GM12878 (cell line): ENCODE measurements at regions not wholly inside any gene's neighbourhood (a gene's known extent, or its start where the extent isn't known, plus 50 kb on each side); places are given as distances from the start of the nearest gene placed in this dataset.

ENCODE experiments used
- ATAC-seq: fragments of 200-7000 bp; cut with Tn5 transposase; 3 replicates; pipeline ENCODE4 v1.9.1; 2020; ENCODE audit warnings: mild to moderate bottlenecking, moderate library complexity
- BruUV-seq: library from RNA; stranded (reverse); fragments of 400-500 nt; replicated peaks from 2 replicates; lab custom pipeline; 2021; lab: Mats Ljungman, UMichigan
- CTCF ChIA-PET: fragments of 300-600 bp; sonication (Branson Sonifier 250); formaldehyde crosslinking; extraction: SDS; loops from one replicate; lab custom pipeline; 2021; ENCODE audit warnings: inconsistent platforms; lab: Yijun Ruan, JAX
- POLR2A ChIA-PET: fragments of 350-600 bp; formaldehyde crosslinking; extraction: SDS; loops from one replicate; lab custom pipeline; 2021; ENCODE audit warnings: inconsistent platforms; lab: Charles Lee
- RAD21 ChIA-PET: fragments of 300-600 bp; sonication (Branson Sonifier 250); formaldehyde crosslinking; loops from one replicate; lab custom pipeline; 2023; ENCODE audit warnings: antibody characterized with exemption; ENCODE audit not compliant: unreplicated experiment; lab: Charles Lee
- SMC1A ChIA-PET: fragments of 300-600 bp; sonication (Branson Sonifier 250); formaldehyde crosslinking; loops from one replicate; lab custom pipeline; 2023; ENCODE audit not compliant: unreplicated experiment, uncharacterized antibody; lab: Charles Lee
- DNase-seq: peaks from one replicate; pipeline ENCODE4 v3.0.0-alpha.2; 2011; ENCODE audit warnings: low read depth, low spot score
- FAIRE-seq: peaks from 3 replicates; lab custom pipeline; 2011; peaks lifted over from hg19 to GRCh38; lab: Jason Lieb, UNC
- H2AFZ ChIP-seq: 2 replicates; pipeline ENCODE4 v1.6.0; 2011; ENCODE audit warnings: low read depth, low read length, control low read depth; ENCODE audit not compliant: control insufficient read depth
- H3K27ac ChIP-seq: 2 replicates; pipeline ENCODE4 v1.5.1; 2011; ENCODE audit warnings: control low read depth; ENCODE audit not compliant: control insufficient read depth, insufficient read depth
- H3K27me3 ChIP-seq, 2 experiments: replicated peaks in 1 of 2; 2 replicates each; pipeline versions ENCODE4 v1.6.0 to v1.6.1; 2011; ENCODE audit warnings: low read length in 1 of 2; ENCODE audit not compliant: control insufficient read depth in 2 of 2, insufficient read depth in 2 of 2
- H3K36me3 ChIP-seq, 2 experiments: 2 replicates each; pipeline ENCODE4 v1.5.1; 2011; ENCODE audit warnings: low read length in 1 of 2; ENCODE audit not compliant: control insufficient read depth in 2 of 2, insufficient read depth in 2 of 2
- H3K4me1 ChIP-seq: 2 replicates; pipeline ENCODE4 v1.6.1; 2011; ENCODE audit warnings: mild to moderate bottlenecking, low read length, moderate library complexity, mixed read lengths; ENCODE audit not compliant: control insufficient read depth, insufficient read depth
- H3K4me2 ChIP-seq: 2 replicates; pipeline ENCODE4 v1.6.0; 2011; ENCODE audit warnings: control low read depth; ENCODE audit not compliant: control insufficient read depth, insufficient read depth
- H3K4me3 ChIP-seq: fragments of 200-600 bp; sonication (generic); 2 replicates; pipeline ENCODE4 v1.5.1; 2016
- H3K79me2 ChIP-seq: 2 replicates; pipeline ENCODE4 v1.6.0; 2011; ENCODE audit warnings: low read length; ENCODE audit not compliant: control insufficient read depth, insufficient read depth
- H3K9ac ChIP-seq: 2 replicates; pipeline ENCODE4 v1.8.0; 2011; ENCODE audit warnings: low read length, control low read depth, mixed read lengths; ENCODE audit not compliant: control insufficient read depth, insufficient read depth
- H3K9me3 ChIP-seq: replicated peaks from 3 replicates; pipeline ENCODE4 v1.5.1; 2011; ENCODE audit warnings: mild to moderate bottlenecking, low read length; ENCODE audit not compliant: control insufficient read depth, insufficient read depth
- H4K20me1 ChIP-seq: 2 replicates; pipeline ENCODE4 v1.6.0; 2011; ENCODE audit not compliant: control insufficient read depth, insufficient read depth
- DPF2 ChIP-seq: fragments of 450-650 bp; IDR thresholded peaks from 2 replicates; pipeline ENCODE4 v1.6.1; 2017; ENCODE audit warnings: mild to moderate bottlenecking
- EP300 ChIP-seq, 2 experiments: fragments of 150-350 bp in 1 of 2; IDR thresholded peaks; 2 replicates each; pipeline ENCODE4 v1.6.1; 2011 to 2012; ENCODE audit warnings: low read depth in 2 of 2, low read length in 2 of 2, borderline replicate concordance in 1 of 2, improper control_type of control experiment in 1 of 2, inconsistent platforms in 1 of 2; ENCODE audit not compliant: control insufficient read depth in 1 of 2
- FOXK2 ChIP-seq: fragments of 450-650 bp; IDR thresholded peaks from 2 replicates; pipeline ENCODE4 v1.6.1; 2017; ENCODE audit warnings: mild to moderate bottlenecking, moderate library complexity
- NR2C1 ChIP-seq: fragments of 450-650 bp; IDR thresholded peaks from 2 replicates; pipeline ENCODE4 v1.6.1; 2017; ENCODE audit warnings: antibody characterized with exemption, mild to moderate bottlenecking, moderate library complexity
- RAD21 ChIP-seq: IDR thresholded peaks from 2 replicates; pipeline ENCODE4 v1.6.1; 2011; ENCODE audit warnings: mild to moderate bottlenecking, low read depth, low read length, moderate library complexity; ENCODE audit not compliant: insufficient read depth
- RFX5 ChIP-seq: IDR thresholded peaks from 2 replicates; pipeline ENCODE4 v1.6.1; 2011; ENCODE audit warnings: low read depth, low read length, improper control_type of control experiment
- SP1 ChIP-seq: IDR thresholded peaks from one replicate; pipeline ENCODE4 v1.6.1; 2011; ENCODE audit warnings: low read depth, low read length
- ZNF274 ChIP-seq: IDR thresholded peaks from one replicate; pipeline ENCODE4 v1.8.0; 2011; ENCODE audit not compliant: insufficient read length, insufficient read depth
- WGBS: methylation state at CpG from one replicate; pipeline ENCODE4 v1.1.6; 2016; ENCODE audit warnings: low lambda C conversion rate; ENCODE audit not compliant: insufficient replicate concordance, insufficient coverage; ENCODE audit errors: missing lambda C conversion rate; 5-methylcytosine and 5-hydroxymethylcytosine counted together
- in situ Hi-C: fragments of 300-500 bp; cut with MboI; formaldehyde crosslinking; loops from 9 replicates; pipeline ENCODE4 v1.14.3; 2018; ENCODE audit warnings: mixed read lengths
- intact Hi-C: fragments of 100-400 bp; cut with micrococcal nuclease; formaldehyde crosslinking; loops from one replicate; pipeline ENCODE4 v1.14.2; 2022; ENCODE audit not compliant: unreplicated experiment
- TF ChIP-seq, protein P1 (sequence below): fragments of 450-650 bp; formaldehyde crosslinking; IDR thresholded peaks from 2 replicates; pipeline ENCODE4 v1.4.0; 2020; ENCODE audit warnings: mild to moderate bottlenecking, moderate library complexity
- TF ChIP-seq, protein P2 (sequence below): fragments of 150-350 bp; IDR thresholded peaks from 2 replicates; pipeline ENCODE4 v1.6.1; 2014; ENCODE audit warnings: mild to moderate bottlenecking, low read depth, low read length
- TF ChIP-seq, protein P3 (sequence below): IDR thresholded peaks from 2 replicates; pipeline ENCODE4 v1.6.1; 2011; ENCODE audit warnings: low read depth, low read length, improper control_type of control experiment, borderline replicate concordance

DNA sequence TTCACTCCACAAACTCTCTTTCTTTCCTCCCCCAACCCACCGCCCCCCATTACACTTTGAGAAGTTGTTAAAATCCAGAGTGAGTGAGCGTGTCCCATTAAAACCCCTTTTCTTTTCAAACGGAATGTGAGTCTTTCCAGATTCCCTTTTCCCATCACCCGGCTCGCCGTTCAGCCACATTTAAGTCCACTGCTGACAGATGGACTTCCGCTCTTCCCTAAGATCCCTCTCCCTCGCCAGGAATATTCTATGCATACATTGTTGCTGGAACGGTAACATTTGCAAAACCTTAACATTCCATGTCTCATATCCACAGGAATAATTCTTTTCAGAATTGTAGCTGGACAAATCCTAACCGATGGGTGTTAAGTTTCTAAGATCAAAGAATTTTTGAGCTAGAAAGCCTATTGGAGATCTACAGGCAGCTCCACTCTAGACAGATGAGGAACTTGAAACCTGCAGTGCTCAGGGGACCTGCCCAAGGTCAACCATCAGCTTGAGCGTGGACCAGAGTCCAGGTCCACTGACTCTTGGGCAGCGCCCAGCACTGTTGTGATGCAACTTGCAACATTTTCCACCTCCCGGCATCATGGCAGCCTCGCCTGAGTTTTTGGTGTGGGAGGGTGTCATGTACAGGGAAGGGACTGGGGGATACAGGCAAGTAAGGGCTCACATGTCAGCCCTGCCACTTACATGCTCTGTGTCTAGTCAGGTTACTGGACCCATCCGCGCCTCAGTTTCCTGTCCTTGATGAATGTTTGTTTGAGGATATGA is 500.1 kb downstream of the CCDC171 start (continued):
- TF ChIP-seq, protein P1, sequence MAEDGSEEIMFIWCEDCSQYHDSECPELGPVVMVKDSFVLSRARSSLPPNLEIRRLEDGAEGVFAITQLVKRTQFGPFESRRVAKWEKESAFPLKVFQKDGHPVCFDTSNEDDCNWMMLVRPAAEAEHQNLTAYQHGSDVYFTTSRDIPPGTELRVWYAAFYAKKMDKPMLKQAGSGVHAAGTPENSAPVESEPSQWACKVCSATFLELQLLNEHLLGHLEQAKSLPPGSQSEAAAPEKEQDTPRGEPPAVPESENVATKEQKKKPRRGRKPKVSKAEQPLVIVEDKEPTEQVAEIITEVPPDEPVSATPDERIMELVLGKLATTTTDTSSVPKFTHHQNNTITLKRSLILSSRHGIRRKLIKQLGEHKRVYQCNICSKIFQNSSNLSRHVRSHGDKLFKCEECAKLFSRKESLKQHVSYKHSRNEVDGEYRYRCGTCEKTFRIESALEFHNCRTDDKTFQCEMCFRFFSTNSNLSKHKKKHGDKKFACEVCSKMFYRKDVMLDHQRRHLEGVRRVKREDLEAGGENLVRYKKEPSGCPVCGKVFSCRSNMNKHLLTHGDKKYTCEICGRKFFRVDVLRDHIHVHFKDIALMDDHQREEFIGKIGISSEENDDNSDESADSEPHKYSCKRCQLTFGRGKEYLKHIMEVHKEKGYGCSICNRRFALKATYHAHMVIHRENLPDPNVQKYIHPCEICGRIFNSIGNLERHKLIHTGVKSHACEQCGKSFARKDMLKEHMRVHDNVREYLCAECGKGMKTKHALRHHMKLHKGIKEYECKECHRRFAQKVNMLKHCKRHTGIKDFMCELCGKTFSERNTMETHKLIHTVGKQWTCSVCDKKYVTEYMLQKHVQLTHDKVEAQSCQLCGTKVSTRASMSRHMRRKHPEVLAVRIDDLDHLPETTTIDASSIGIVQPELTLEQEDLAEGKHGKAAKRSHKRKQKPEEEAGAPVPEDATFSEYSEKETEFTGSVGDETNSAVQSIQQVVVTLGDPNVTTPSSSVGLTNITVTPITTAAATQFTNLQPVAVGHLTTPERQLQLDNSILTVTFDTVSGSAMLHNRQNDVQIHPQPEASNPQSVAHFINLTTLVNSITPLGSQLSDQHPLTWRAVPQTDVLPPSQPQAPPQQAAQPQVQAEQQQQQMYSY = no peak
- TF ChIP-seq, protein P2, sequence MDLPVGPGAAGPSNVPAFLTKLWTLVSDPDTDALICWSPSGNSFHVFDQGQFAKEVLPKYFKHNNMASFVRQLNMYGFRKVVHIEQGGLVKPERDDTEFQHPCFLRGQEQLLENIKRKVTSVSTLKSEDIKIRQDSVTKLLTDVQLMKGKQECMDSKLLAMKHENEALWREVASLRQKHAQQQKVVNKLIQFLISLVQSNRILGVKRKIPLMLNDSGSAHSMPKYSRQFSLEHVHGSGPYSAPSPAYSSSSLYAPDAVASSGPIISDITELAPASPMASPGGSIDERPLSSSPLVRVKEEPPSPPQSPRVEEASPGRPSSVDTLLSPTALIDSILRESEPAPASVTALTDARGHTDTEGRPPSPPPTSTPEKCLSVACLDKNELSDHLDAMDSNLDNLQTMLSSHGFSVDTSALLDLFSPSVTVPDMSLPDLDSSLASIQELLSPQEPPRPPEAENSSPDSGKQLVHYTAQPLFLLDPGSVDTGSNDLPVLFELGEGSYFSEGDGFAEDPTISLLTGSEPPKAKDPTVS = no peak
- TF ChIP-seq FOXK2 (no peak), RFX5 (no peak)

DNA sequence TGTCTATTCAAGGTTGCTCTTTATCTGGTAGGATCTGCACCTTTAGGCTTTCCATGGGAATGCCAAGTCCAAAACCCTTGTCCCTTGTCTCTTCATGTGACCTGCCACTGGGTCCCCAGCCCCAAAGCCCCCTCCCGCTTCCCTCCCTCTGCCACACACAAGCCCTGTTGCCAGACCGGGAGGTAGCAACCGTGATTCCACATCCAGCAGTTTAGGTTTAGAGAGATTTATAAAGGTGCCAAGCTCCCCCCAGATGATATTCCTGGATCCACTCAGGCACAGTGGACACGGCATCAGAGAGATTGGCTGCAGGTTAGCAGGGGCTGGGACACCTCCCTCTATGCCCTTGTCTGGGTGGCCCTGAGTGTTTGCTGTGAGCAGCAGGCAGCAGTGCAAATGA is 504.7 kb downstream of the CCDC171 start:
- TF ChIP-seq ZNF274 (no peak), RAD21 (no peak), DPF2 (no peak), SP1 (no peak), NR2C1 (no peak), EP300 (IDR thresholded peaks at IDR 0.05; ENCODE audit: borderline replicate concordance in 1 of 2, control insufficient read depth in 1 of 2, low read depth in 2 of 2, low read length in 2 of 2) (no peak)
- TF ChIP-seq, protein P3, sequence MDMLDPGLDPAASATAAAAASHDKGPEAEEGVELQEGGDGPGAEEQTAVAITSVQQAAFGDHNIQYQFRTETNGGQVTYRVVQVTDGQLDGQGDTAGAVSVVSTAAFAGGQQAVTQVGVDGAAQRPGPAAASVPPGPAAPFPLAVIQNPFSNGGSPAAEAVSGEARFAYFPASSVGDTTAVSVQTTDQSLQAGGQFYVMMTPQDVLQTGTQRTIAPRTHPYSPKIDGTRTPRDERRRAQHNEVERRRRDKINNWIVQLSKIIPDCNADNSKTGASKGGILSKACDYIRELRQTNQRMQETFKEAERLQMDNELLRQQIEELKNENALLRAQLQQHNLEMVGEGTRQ = no peak
- no peak for DNase-seq
- no peak for FAIRE-seq
- no peaks in the 10 kb centered on the region for H4K20me1 ChIP-seq
- no peak overlapping the region for H3K9ac ChIP-seq
- H3K27ac ChIP-seq = no peak overlapping the region
- ATAC-seq = no peak
- H3K27me3 ChIP-seq = no peaks in the 10 kb centered on the region
- H3K36me3 ChIP-seq = no peaks in the 10 kb centered on the region
- ChIA-PET SMC1A (interaction anchor here (0.7 kb wide), 1 partner anchor 557 kb away, joined by 3 read pairs; no protein-coding TSS in a partner anchor), RAD21 (no interaction called here), POLR2A (interaction anchor here (1.5 kb wide), 1 partner anchor 16 kb away, joined by 4 read pairs; no protein-coding TSS in a partner anchor), CTCF (no interaction called here)
- 84% methylated on average over 4 of the region's 4 CpGs for WGBS
- no peak overlapping the region for H3K4me3 ChIP-seq
- H3K9me3 ChIP-seq = no peaks in the 10 kb centered on the region; the same call in 2 of the 3 replicates
- H2AFZ ChIP-seq = no peak overlapping the region
- no peak overlapping the region for H3K4me2 ChIP-seq
- BruUV-seq = no TSS peak
- in situ Hi-C loops (no loop called here), intact Hi-C loops (no loop called here)
- H3K4me1 ChIP-seq = peaks cover 14% of the 10 kb centered on the region
- no peaks in the 10 kb centered on the region for H3K79me2 ChIP-seq
